Left renal pelvis (tissue), 4 donors: ENCODE measurements at regions not wholly inside any gene's neighbourhood (a gene's known extent, or its start where the extent isn't known, plus 50 kb on each side); places are given as distances from the start of the nearest gene placed in this dataset.
A peak's percentile ranks its signal among the peaks of the same experiment; 100 is the strongest.

Experiments
- DNase-seq, 4 donors: peaks; one replicate each; pipeline ENCODE4 v3.0.0-alpha.2; 2013; ENCODE audit warnings: low read depth in 4 of 4, low spot score in 3 of 4

DNA sequence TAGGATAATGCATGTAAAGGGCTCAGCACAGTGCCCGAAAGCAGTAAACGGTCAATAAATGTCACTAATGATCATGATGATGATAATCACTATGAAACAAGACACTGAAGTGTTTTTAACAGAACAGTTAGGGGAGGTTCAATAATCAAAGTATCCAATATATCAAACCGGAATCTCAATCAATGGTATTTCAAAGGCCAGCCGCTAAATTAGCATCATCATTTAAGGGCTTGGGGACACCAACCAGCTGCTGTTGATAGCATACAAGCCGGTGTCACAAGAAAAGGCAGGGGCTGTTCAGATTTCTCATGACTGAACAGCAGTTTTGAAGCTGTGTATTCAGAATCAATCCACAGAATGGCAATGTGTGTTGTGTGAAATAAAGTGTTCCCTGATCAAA is 316.0 kb upstream of the NPVF start:
- DNase-seq, result no peak

DNA sequence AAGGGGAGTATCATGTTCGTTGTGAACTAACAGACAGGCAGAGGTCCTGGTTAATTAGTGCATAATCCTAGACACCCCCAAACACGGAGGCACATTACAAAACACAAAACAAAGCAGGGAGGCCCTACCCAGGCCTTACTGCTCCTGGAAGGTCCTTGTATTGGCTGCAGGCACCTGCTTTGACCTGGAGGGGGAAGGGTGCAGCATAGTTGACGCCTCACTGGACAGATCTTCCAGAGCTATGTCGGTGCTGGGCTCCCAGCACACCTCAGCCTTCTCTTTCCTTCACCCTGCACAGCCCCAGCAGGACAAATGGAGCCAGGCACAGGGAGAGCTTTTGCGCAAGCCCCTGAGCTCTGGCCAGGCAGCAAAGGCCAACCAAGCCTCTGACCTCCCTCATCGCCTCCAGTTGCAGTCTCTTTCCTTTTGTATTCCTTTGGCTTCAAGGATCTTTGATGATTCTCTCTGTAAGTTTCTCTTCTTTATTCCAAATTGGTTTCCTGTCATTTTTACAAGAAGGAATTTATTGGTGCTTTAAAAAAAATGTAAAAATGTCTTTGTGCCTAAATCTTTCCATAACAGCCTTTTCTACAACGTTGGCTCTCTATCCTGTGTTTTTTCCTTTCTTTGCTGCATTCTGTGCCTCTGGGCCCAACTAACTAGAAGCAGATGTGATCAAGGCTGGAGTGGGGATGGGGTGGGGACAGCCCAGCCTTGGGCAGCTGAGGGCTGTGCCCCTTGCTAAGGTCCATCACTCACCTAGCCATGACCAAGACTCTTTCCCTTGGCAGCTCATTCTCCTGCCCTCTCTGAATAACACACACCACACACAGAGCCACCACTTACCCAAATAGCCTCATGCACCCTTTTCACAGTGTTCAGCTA is 317.1 kb upstream of the NPVF start:
- DNase-seq, result no peak

DNA sequence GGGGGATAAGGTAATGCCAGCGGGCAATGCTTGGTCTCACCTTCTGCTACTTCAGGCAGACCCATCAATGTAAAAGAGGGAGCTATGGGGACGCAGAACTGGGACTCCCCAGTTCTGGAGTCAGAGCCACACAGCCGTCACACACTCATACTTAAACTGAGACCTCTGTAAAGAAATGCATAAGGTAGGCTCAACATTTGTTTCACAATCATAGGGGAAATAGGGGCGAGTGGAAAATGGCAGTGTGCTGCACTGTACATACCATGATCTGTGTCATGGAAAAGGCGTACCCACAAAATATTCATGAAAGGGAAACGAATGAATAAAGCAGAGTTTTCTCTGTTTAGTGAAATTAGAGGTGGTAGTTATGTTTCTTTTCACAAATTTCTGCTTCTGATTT is 318.0 kb upstream of the NPVF start:
- no peak for DNase-seq

DNA sequence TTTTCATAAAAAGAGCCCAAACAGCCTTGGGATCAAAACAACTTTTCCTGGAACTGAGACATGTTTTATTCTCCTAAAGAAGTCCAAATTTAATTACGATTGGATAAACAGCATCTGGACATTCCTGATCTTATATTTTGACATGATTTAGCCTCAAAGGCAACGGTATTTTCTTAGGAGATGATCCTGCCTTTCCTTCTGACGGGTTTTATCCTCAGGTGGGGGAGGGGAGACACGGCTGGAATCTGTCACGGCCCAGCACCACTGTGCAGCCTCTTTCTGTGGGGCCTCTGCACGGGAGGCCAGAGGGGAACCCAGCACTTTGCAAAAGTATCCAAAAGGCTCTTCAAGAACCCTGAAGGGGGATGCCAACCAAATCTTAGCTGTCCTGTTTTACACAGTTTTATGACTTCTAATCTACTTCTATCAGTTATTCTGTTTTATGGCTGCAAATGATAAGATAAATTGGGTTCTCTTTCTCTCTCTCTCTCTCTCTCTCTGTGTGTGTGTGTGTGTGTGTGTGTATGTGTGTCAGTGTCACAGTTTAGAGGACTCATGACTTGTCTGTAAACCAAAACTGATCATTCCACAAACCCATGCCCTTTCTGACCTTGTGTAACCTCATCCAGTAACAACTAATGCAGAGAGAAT is 321.1 kb upstream of the NPVF start:
- DNase-seq, result peak in 1 of 4 donors; percentile 46

DNA sequence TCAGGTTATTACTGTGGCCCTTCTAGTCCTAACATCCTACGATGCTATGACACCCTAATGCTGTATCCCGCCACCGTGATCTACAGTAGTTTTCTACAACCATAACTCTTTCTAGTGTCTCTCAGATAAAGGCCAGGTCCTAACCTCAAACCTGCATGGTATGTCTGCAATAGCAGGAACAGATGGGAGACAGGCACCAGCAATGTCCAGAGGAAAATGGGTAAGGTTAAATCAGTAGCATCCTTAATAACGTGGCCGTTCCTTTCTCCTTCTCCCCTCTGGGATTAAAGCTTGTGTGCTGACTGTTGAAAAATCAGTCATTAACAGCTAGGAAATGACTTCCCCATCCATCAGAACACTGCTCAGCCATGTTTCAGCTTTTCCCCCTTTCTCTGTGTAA is 321.9 kb upstream of the NPVF start:
- no peak for DNase-seq

DNA sequence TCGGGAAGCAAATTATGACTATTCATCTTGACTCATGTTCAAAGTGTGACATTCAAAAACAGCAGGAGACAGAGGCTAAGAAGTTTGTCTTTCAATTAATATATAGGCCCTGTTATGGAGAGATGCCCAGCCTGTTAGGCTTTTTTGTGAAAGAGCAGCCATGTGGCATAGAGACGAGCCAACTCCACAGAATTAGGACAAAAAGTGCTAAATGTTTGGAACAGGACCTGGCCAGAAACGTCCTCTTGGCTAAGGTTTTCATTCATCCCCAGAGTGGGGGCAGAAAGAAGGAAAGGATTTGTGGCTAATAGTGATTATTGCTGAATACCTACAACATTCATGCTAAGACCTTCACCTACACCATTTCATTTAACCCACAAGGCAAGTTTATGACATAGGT is 324.7 kb upstream of the NPVF start:
- DNase-seq, result no peak

DNA sequence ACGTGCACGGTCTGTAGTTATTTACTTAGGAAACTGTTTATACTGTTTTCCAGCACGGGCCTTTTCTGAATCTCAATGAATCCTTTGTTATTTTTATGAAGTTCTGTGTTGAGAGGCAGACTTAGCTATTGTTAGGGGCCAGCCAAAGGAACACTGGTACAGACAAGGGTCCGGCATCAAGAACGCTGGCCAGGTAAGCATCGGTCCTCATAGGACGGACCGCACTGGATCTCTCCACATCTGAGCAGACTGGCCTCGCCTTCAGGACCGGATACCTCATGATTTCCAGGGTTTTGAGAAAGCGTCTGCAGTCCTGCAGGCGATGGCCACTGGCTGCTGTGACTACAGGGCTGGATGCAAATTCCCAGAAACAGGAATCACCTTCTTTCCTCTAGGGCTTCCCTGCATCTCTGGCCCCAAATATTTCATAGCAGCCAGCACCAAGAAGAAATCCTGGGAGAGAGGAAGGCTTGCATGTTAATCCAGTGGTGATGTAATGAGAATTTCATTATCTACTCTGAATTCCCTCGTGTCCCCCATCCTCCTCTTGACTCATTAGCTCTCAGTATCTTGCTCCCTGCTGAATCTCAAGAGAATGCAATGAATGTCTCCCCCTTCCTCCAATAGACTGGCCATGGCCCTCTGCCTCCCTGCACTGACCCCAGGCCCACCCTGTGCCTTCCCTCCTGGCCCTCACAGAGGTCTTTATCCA is 325.4 kb upstream of the NPVF start:
- no peak for DNase-seq

DNA sequence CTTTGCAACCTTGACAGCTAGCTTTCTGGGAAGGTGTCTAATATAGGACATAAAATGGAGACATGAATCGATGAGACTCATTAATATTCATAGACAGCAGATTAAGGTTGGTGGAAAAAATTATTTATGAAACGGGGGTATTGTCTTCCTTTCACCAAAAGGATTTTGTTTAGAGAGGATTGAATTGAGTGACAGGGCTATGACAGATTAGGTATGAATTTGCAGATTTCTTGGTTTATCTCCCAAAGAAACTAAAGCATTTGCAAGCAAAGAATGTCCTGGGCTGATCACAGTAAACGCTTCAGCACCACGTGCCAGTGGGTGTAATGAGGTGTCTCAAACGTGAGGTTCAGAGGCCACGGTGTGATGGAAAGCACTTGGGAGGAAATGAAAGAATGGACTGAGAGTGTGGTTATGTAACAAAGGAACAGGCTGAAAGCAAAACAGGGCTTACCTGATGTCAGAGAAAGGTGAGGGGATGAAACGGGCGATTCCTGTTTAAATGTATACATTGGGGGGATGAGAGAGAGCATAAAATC is 329.2 kb upstream of the NPVF start:
- no peak for DNase-seq

DNA sequence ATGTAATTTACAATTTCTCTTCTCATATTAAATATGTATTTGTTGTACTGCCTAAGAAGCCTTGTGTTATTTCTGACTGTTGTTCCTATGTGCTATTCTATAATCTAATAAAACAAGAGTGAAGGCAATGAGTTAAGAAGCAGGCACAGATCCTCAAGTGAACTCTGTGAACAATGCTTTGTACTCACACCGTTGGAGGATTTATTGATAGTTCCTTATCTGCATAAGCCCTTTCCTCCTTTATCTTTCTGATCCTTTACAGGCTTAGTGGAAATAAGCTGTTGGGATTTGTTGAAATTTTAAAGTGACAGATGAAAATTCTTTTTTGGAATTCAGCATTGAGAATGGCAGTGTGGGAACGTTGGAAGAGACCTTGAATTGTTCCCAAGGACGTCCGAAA is 329.6 kb upstream of the NPVF start:
- DNase-seq, result no peak

DNA sequence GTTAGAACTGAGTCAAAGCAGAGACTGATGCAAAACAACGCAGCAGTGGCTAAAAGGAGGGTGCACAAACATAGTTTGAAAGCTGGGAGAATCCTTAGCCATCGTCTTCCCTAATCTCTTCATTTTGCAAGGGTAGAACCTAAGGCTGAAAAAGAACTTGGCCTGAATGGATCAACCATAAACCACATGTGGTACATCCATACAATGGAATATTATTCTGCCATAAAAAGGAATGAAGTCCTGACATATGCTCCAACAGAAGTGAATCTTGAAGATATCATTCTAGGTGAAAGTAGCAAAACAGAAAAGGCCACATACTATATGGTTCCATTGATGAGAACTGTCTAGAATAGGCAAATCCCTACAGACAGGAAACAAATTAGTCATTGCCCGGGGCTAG is 330.3 kb upstream of the NPVF start:
- DNase-seq, result no peak

DNA sequence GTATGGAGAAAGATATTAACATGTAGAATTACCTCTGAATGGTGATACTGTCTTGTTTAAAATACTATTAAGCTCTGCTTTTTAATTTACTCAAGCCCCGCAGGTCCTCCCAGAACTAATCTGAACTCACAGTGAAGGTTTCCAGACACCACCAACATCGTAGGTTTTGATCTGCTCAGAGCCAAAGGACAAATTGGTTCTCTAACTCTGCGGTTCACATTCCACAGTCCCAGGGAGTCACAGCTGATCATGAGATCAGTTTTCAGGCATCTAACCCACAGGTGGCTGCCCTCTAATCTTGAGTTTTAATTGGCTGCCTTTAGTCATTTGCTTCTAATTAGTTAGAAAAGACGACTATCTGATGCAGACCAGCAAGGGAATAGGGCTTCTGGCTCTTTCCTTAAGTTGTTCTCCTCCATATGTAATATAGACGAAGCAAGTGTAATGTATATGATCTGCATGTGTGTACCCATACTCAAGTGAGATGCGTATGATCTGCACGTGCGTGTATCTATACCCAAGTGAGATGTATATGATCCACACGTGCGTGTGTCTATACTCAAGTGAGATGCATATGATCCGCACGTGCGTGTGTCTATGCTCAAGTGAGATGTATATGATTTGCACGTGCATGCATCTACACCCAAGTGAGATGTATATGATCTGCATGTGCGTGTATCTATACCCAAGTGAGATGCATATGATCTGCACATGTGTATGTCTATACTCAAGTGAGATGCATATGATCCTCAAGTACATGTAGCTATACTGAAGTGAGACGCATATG is 331.5 kb upstream of the NPVF start:
- no peak for DNase-seq

DNA sequence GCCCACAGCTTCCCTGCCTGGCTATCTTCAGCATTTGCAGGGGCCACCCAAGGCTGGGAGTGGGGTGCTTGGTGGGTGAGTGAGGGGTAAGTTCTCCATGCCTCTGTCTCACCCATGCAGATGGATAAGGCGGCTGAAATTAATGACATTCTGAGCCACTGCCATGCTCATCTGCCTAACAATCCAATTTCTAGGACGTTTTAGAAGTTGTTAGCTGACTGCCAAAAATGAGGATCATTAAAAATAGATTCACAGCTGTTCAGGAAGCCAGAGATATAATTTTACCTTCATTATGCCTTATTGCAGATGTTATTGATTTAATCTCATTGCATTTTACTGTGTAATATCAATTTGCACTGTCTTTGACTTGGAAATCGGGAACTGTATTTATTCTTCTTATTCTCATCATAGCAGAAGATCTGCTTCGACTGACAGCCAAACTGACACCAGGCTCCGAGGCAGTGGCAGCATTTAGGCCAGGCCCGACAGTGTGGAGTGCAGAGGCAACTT is 334.4 kb upstream of the NPVF start:
- no peak for DNase-seq

DNA sequence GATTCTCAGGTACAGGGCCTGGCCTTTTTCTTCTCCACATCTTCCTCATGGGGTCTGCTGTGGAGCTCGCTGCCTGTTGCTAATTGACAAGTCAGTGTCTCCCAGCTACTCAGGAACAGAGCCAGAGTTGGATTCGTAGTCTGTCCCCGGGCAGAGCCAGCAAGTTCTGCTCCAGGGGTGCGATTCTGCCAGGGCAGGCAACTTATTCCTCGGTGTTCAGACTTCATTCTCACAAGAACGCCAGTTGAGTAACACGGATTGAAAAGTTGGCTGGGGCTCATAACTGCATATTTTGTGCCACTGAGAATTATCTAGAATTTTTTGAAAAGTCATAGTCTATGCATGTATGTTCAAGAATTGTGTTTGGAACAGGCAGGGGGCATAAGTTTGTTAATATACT is 336.7 kb upstream of the NPVF start:
- DNase-seq, result no peak

DNA sequence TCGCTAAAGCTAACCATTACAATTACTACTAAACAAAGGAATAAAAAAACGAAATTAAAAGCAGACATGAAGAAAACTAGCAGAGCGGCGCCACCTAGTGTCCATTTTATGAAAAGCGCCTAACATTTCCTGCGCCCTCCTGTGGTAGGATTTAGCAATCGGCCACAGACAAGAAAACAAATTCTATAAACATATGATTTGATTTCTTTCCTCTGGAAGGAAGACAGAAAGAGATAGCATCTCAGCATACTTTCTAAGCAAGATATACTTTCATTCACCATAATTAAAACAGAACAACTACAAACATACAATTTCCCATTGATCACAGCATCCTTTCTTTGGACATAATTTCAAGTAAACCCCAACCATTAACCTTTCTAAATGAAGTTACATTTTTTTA is 337.7 kb upstream of the NPVF start:
- DNase-seq, result peak in 2 of 4 donors; percentile 54 to 65

DNA sequence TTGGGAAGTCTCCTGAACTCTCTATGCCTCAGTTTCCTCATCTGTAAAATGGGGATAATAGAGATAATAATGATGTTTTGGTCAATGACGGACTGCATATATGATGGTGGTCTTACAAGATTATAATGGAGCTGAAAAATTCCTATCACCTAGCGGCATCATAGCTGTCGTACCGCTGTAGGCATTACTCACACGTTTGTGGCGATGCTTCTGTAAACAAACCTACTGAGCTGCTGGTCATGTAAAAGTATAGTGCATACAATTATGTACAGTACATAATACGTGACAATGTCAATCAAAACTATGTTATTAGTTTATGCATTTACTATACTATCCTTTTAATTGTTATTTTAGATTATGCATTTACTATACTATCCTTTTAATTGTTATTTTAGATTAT is 339.1 kb upstream of the NPVF start:
- DNase-seq, result no peak

DNA sequence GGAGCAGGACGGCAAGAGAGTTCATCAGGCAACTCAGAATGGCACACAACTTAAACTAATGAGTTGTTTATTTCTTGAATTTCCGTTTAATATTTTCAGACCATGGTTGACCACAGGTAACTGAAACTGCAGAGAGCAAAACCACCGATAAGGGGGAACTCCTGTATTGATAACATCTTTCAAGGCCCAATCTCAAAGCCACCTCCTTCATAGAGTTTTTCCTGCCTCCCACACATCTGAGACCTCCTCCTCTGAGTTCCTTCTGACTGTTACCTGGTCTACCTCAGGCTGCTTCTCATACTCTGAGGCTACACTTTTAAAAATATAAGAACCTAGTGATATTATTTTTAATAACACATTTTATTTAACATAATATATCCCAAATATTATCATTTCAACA is 341.5 kb upstream of the NPVF start:
- no peak for DNase-seq

DNA sequence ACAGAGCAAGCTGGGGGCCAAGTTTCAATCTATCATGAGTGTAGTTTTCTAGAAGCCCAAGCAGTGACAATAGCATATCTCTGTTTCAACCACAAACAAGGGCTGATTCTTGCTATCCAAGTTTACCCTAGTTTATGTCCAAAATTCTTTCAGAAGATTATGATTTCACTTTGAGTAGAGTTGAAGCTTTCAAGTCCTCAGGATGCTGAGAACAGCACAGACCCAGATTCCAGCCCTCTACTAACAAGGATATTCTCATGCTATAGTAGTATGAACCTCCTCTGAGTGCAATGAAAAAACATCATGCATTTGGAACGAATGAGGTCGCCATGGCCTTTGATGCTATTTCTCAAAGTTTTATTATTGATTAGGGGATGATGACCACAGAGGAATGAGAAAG is 344.1 kb upstream of the NPVF start:
- no peak for DNase-seq

DNA sequence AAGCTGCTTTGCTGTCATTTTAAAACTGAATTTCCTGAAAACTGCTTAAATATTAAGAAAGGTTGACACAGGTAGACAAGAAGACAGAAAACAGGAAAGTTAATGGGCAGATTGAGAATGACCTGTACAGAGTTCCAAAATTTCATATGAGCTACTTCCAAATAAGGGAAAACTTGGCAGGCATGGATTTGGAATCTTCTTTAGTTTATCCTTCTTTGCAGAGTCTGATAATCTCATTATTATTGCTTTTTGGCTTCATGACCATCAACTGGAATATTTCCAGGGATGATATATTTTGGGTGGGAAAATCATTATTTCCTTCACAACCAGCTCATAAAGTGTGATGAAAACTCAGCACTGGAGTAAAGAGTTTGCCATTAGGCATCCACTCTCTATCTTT is 346.5 kb upstream of the NPVF start:
- DNase-seq, result no peak

DNA sequence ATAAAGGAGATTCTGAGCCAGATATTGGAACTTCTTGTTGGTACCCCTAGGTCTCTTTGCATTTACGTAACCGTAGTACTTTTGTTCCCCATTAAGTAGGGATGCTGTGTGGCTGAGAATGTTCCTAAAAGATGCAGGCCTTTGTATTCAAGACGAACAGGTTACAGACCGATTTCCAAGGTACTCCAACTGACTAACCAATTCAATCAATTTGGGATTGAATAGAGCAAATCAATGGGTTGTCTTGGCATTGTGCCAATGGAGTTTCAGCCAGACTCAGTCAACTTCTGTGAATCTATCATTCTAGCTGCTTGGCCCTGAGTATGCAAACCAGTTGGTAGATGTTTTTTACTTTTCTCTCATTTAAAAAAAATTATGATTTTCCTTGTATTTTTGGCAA is 347.3 kb upstream of the NPVF start:
- DNase-seq, result no peak

DNA sequence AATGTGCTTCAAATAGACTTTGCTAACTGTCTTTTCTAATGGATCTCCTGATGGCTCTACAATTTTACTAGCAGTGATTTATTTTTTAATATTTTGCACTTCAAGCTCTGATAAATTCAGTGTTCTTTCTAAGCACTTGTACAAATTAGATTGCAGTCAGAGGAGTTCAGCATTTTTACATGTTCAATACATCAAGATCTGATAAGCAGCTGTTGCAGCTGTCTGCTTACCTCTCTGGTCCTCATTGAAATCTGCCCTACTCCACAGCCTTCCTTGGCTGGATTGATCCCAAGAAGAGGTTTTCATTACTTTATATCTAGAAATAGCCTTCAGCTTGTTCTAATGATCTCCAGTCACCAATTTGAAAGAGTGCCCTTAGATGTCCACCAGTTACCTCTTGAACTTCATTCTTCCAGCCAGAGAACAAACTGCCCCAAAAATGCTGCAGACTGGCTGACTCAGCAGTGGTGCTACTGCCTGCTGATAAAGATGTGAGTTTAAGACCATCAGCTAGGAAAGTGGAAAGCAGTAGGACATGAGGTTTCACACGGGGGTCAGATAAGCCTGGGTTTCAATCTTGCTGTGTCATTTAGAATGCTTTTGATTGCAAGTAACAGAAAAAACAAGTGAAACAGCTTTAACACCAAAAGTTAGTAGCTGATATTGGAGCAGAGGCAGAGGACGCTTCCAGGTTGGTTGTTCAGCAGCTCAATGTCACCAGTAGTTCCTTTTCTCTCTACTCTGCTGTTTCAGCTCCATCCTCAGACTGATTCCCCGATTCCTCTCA is 350.9 kb upstream of the NPVF start:
- DNase-seq, result no peak
